GM12878 (cell line): ENCODE measurements at regions not wholly inside any gene's neighbourhood (a gene's known extent, or its start where the extent isn't known, plus 50 kb on each side); places are given as distances from the start of the nearest gene placed in this dataset.

Experiments
- TF ChIP-seq, protein P1 (sequence below): fragments of 450-650 bp; IDR thresholded peaks from 2 replicates; pipeline ENCODE4 v1.6.1; 2017; ENCODE audit warnings: mild to moderate bottlenecking, moderate library complexity
- TF ChIP-seq, protein P2 (sequence below), 3 experiments: IDR thresholded peaks in 2 of 3; conservative IDR thresholded peaks in 1 of 3; 2 replicates each; pipeline ENCODE4 v1.5.1; 2011; ENCODE audit warnings: low read depth in 3 of 3, low read length in 3 of 3, mild to moderate bottlenecking in 3 of 3, control low read depth in 2 of 3, moderate library complexity in 2 of 3, inconsistent platforms in 1 of 3, mixed read lengths in 1 of 3; ENCODE audit not compliant: control insufficient read depth in 2 of 3, insufficient read depth in 1 of 3; ENCODE audit errors: extremely low read depth in 1 of 3

DNA sequence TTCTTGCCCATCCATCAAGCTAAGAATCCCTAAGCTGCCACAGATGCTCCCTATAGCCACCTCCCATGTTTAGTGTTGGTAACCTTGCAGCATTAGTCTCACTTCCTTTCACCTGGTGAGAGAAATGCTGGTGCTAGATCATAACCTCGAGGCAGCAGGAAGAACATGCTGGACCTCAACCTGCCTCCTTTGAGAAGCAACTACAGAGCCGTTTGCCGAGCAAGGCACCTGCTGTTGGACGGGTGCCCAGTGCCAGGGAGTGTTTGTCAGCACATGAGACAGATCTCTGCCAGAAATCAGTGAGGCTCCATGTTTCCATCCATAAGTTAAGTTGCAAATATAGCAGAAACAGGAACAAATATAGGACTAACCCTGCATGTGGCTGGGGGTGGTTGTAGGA, 955.7 kb downstream of the TUSC7 start:
- TF ChIP-seq, protein P1, sequence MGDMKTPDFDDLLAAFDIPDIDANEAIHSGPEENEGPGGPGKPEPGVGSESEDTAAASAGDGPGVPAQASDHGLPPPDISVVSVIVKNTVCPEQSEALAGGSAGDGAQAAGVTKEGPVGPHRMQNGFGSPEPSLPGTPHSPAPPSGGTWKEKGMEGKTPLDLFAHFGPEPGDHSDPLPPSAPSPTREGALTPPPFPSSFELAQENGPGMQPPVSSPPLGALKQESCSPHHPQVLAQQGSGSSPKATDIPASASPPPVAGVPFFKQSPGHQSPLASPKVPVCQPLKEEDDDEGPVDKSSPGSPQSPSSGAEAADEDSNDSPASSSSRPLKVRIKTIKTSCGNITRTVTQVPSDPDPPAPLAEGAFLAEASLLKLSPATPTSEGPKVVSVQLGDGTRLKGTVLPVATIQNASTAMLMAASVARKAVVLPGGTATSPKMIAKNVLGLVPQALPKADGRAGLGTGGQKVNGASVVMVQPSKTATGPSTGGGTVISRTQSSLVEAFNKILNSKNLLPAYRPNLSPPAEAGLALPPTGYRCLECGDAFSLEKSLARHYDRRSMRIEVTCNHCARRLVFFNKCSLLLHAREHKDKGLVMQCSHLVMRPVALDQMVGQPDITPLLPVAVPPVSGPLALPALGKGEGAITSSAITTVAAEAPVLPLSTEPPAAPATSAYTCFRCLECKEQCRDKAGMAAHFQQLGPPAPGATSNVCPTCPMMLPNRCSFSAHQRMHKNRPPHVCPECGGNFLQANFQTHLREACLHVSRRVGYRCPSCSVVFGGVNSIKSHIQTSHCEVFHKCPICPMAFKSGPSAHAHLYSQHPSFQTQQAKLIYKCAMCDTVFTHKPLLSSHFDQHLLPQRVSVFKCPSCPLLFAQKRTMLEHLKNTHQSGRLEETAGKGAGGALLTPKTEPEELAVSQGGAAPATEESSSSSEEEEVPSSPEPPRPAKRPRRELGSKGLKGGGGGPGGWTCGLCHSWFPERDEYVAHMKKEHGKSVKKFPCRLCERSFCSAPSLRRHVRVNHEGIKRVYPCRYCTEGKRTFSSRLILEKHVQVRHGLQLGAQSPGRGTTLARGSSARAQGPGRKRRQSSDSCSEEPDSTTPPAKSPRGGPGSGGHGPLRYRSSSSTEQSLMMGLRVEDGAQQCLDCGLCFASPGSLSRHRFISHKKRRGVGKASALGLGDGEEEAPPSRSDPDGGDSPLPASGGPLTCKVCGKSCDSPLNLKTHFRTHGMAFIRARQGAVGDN = no peak
- TF ChIP-seq, protein P2, sequence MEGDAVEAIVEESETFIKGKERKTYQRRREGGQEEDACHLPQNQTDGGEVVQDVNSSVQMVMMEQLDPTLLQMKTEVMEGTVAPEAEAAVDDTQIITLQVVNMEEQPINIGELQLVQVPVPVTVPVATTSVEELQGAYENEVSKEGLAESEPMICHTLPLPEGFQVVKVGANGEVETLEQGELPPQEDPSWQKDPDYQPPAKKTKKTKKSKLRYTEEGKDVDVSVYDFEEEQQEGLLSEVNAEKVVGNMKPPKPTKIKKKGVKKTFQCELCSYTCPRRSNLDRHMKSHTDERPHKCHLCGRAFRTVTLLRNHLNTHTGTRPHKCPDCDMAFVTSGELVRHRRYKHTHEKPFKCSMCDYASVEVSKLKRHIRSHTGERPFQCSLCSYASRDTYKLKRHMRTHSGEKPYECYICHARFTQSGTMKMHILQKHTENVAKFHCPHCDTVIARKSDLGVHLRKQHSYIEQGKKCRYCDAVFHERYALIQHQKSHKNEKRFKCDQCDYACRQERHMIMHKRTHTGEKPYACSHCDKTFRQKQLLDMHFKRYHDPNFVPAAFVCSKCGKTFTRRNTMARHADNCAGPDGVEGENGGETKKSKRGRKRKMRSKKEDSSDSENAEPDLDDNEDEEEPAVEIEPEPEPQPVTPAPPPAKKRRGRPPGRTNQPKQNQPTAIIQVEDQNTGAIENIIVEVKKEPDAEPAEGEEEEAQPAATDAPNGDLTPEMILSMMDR (IDR thresholded peaks at IDR 0.05 in 2 of 3, conservative IDR thresholded peaks at IDR 0.05 in 1 of 3; ENCODE audit: control insufficient read depth in 2 of 3, extremely low read depth in 1 of 3, insufficient read depth in 1 of 3, low read depth in 3 of 3, low read length in 3 of 3) = no peak
